ENCODE measurements at regions not wholly inside any gene's neighbourhood (a gene's known extent, or its start where the extent isn't known, plus 50 kb on each side); places are given as distances from the start of the nearest gene placed in this dataset.
"Not testable (repeated sequence)": the region's sequence is repeated elsewhere in the genome, so short reads cannot be mapped to it uniquely, and the experiment has no call there.

GRCh38 chr20:64327223-64327549 lies 71.6 kb downstream of the PCMTD2 start:
- TF ChIP-seq CTCF, POLR2A (IDR thresholded peaks at IDR 0.05): not testable (repeated sequence)

All from right lobe of liver (tissue), 4 donors.